GM23338 (cell line): ENCODE measurements at regions not wholly inside any gene's neighbourhood (a gene's known extent, or its start where the extent isn't known, plus 50 kb on each side); places are given as distances from the start of the nearest gene placed in this dataset.

Experiments used
- JUNB ChIP-seq: IDR thresholded peaks from one replicate; pipeline ENCODE4 v1.6.1; 2016; ENCODE audit warnings: antibody characterized with exemption; ENCODE audit not compliant: unreplicated experiment
- POLR2AphosphoS5 ChIP-seq: IDR thresholded peaks from 2 replicates; pipeline ENCODE4 v1.6.1; 2016; ENCODE audit warnings: antibody characterized with exemption, low read depth
- TF ChIP-seq, protein P1 (sequence below), 2 experiments: fragments of 200-600 bp in 1 of 2; sonication (generic) in 1 of 2; conservative IDR thresholded peaks; 2 replicates each; pipeline versions ENCODE4 v1.5.1 to v1.6.1; 2016 to 2017; ENCODE audit warnings: antibody characterized with exemption in 2 of 2, low read depth in 2 of 2, mild to moderate bottlenecking in 2 of 2, moderate library complexity in 1 of 2

DNA sequence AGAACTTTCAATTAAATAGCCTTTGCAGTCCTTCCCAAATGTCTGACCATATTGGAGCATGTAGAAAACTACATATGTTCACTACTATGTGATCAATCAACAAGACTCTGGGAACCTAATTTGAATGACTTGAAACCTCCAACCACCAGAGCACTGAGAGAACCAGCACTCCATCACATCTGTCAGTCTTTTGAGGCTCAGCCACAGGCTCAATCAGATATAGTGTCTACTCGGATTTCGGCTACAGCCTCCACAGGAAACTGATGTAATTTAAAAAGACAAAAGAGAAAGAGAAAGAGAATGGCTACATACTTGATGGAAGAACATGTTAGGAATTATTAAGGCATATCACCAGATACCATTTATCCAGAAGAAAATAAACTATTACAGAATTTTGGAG is 859.0 kb downstream of the FAM181B start:
- TF ChIP-seq JUNB (no peak), POLR2AphosphoS5 (no peak)
- TF ChIP-seq, protein P1, sequence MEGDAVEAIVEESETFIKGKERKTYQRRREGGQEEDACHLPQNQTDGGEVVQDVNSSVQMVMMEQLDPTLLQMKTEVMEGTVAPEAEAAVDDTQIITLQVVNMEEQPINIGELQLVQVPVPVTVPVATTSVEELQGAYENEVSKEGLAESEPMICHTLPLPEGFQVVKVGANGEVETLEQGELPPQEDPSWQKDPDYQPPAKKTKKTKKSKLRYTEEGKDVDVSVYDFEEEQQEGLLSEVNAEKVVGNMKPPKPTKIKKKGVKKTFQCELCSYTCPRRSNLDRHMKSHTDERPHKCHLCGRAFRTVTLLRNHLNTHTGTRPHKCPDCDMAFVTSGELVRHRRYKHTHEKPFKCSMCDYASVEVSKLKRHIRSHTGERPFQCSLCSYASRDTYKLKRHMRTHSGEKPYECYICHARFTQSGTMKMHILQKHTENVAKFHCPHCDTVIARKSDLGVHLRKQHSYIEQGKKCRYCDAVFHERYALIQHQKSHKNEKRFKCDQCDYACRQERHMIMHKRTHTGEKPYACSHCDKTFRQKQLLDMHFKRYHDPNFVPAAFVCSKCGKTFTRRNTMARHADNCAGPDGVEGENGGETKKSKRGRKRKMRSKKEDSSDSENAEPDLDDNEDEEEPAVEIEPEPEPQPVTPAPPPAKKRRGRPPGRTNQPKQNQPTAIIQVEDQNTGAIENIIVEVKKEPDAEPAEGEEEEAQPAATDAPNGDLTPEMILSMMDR (conservative IDR thresholded peaks at IDR 0.05; ENCODE audit: low read depth in 2 of 2), result no peak
